HCT116 (cell line): ENCODE measurements at regions not wholly inside any gene's neighbourhood (a gene's known extent, or its start where the extent isn't known, plus 50 kb on each side); places are given as distances from the start of the nearest gene placed in this dataset.

Source experiments
- ATAC-seq: fragments of 200-7000 bp; cut with Tn5 transposase; 2 replicates; pipeline ENCODE4 v1.9.1; 2020; ENCODE audit warnings: mild to moderate bottlenecking, moderate library complexity
- BruUV-seq: library from RNA; stranded (reverse); fragments of 400-500 nt; replicated peaks from 2 replicates; lab custom pipeline; 2021; lab: Mats Ljungman, UMichigan
- CTCF ChIA-PET: fragments of 300-600 bp; sonication (Branson Sonifier 250); formaldehyde crosslinking; loops from one replicate; lab custom pipeline; 2021; ENCODE audit warnings: antibody characterized with exemption; lab: Charles Lee
- POLR2A ChIA-PET: fragments of 300-600, 350-600 bp; sonication (Branson Sonifier 250); formaldehyde crosslinking; loops from one replicate; lab custom pipeline; 2021; ENCODE audit warnings: antibody characterized with exemption; lab: Charles Lee
- RAD21 ChIA-PET, 2 experiments: fragments of 300-600 bp; sonication (Branson Sonifier 250); formaldehyde crosslinking; loops; one replicate each; lab custom pipeline; 2023; ENCODE audit warnings: low total read pairs in 2 of 2; ENCODE audit not compliant: uncharacterized antibody in 2 of 2, unreplicated experiment in 2 of 2, low non-redundant PET in 1 of 2; lab: Charles Lee
- DNase-seq: peaks from one replicate; pipeline ENCODE4 v3.0.0-alpha.2; 2010; ENCODE audit warnings: low read depth, low spot score
- H2AFZ ChIP-seq: fragments of 200-600 bp; shearing (Covaris generic), sonication (generic); 2 replicates; pipeline ENCODE4 v1.6.1; 2017; ENCODE audit warnings: low read depth, mixed run types, mixed read lengths, antibody characterized with exemption, low read length; ENCODE audit not compliant: poor library complexity, severe bottlenecking
- H3K27ac ChIP-seq: 2 replicates; pipeline ENCODE4 v1.5.1; 2012; ENCODE audit warnings: low read depth, low read length
- H3K27me3 ChIP-seq: fragments of 200-600 bp; sonication (generic); 2 replicates; pipeline ENCODE4 v1.6.1; 2016; ENCODE audit warnings: mixed run types, low read length, mixed read lengths; ENCODE audit not compliant: insufficient read depth
- H3K36me3 ChIP-seq, 2 experiments: fragments of 200-500 bp in 1 of 2; fragments of 200-600 bp in 1 of 2; sonication (Bioruptor generic) in 1 of 2; sonication (generic) in 1 of 2; 2 replicates each; pipeline versions ENCODE4 v1.5.1 to v1.6.1; 2014 to 2016; ENCODE audit warnings: low read length in 2 of 2, inconsistent platforms in 1 of 2, mixed read lengths in 1 of 2, mixed run types in 1 of 2; ENCODE audit not compliant: insufficient read depth in 2 of 2, control insufficient read depth in 1 of 2
- H3K4me1 ChIP-seq, 2 experiments: fragments of 200-600 bp in 1 of 2; sonication (generic) in 1 of 2; 2 replicates each; pipeline versions ENCODE4 v1.5.1 to v1.6.1; 2012 to 2017; ENCODE audit warnings: low read length in 2 of 2, inconsistent platforms in 1 of 2, mild to moderate bottlenecking in 1 of 2, mixed read lengths in 1 of 2, mixed run types in 1 of 2, moderate library complexity in 1 of 2; ENCODE audit not compliant: insufficient read depth in 2 of 2, control insufficient read depth in 1 of 2
- H3K4me2 ChIP-seq: fragments of 200-600 bp; sonication (generic); 2 replicates; pipeline ENCODE4 v1.6.1; 2017; ENCODE audit warnings: mixed run types, low read length, mixed read lengths
- H3K4me3 ChIP-seq, 2 experiments: fragments of 200-600 bp in 1 of 2; sonication (generic) in 1 of 2; replicated peaks in 1 of 2; 2 replicates each; pipeline ENCODE4 v1.5.1; 2011 to 2016; ENCODE audit warnings: low read length in 2 of 2, control low read depth in 1 of 2, low read depth in 1 of 2, mild to moderate bottlenecking in 1 of 2, mixed read lengths in 1 of 2, mixed run types in 1 of 2
- H3K79me2 ChIP-seq: fragments of 200-600 bp; sonication (generic); 2 replicates; pipeline ENCODE4 v1.6.1; 2017; ENCODE audit warnings: mild to moderate bottlenecking, mixed run types, low read length, moderate library complexity, mixed read lengths; ENCODE audit not compliant: insufficient read depth
- H3K9ac ChIP-seq: fragments of 200-600 bp; sonication (generic); 2 replicates; pipeline ENCODE4 v1.6.1; 2016; ENCODE audit warnings: low read length, mixed read lengths
- H3K9me2 ChIP-seq: fragments of 200-600 bp; sonication (generic), shearing (Covaris generic); 2 replicates; pipeline ENCODE4 v1.6.1; 2017; ENCODE audit warnings: mixed run types, mild to moderate bottlenecking, moderate library complexity; ENCODE audit not compliant: insufficient read depth
- H3K9me3 ChIP-seq, 2 experiments: fragments of 200-500 bp in 1 of 2; fragments of 200-600 bp in 1 of 2; sonication (Bioruptor generic) in 1 of 2; sonication (generic) in 1 of 2; 2 replicates each; pipeline ENCODE4 v1.6.1; 2014 to 2017; ENCODE audit warnings: low read length in 2 of 2, mixed read lengths in 2 of 2, inconsistent platforms in 1 of 2, low read depth in 1 of 2, mild to moderate bottlenecking in 1 of 2, mixed run types in 1 of 2, moderate library complexity in 1 of 2; ENCODE audit not compliant: control insufficient read depth in 1 of 2, insufficient read depth in 1 of 2
- H4K20me1 ChIP-seq: fragments of 200-600 bp; sonication (generic), shearing (Covaris generic); 2 replicates; pipeline ENCODE4 v1.6.1; 2017; ENCODE audit warnings: mixed run types, mild to moderate bottlenecking, moderate library complexity; ENCODE audit not compliant: insufficient read depth
- CBX3 ChIP-seq: IDR thresholded peaks from 2 replicates; pipeline ENCODE4 v1.6.1; 2012; ENCODE audit warnings: low read depth
- CEBPB ChIP-seq: IDR thresholded peaks from 2 replicates; pipeline ENCODE4 v1.6.1; 2012; ENCODE audit warnings: low read depth
- CTCF ChIP-seq, 3 experiments: fragments of 200-600 bp in 1 of 3; sonication (generic) in 1 of 3; IDR thresholded peaks in 2 of 3; conservative IDR thresholded peaks in 1 of 3; 2 replicates each; pipeline ENCODE4 v1.5.1; 2012 to 2017; ENCODE audit warnings: low read depth in 2 of 3, low read length in 2 of 3, antibody characterized with exemption in 1 of 3, borderline replicate concordance in 1 of 3, control low read depth in 1 of 3, mild to moderate bottlenecking in 1 of 3, mixed read lengths in 1 of 3, mixed run types in 1 of 3, moderate library complexity in 1 of 3; ENCODE audit not compliant: insufficient read depth in 1 of 3
- EZH2 ChIP-seq: fragments of 200-600 bp; sonication (generic); IDR thresholded peaks from 2 replicates; pipeline ENCODE4 v1.6.1; 2017; ENCODE audit warnings: antibody characterized with exemption, mixed run types
- EZH2phosphoT487 ChIP-seq: fragments of 200-600 bp; IDR thresholded peaks from 2 replicates; pipeline ENCODE4 v1.6.1; 2018; ENCODE audit warnings: antibody characterized with exemption, borderline replicate concordance
- MAX ChIP-seq: IDR thresholded peaks from 2 replicates; pipeline ENCODE4 v1.6.1; 2012
- POLR2AphosphoS5 ChIP-seq: IDR thresholded peaks from 2 replicates; pipeline ENCODE4 v1.6.1; 2011; ENCODE audit warnings: mild to moderate bottlenecking, low read depth, low read length, moderate library complexity
- RAD21 ChIP-seq: IDR thresholded peaks from 2 replicates; pipeline ENCODE4 v1.6.1; 2012; ENCODE audit warnings: low read depth, mild to moderate bottlenecking
- REST ChIP-seq: IDR thresholded peaks from 2 replicates; pipeline ENCODE4 v1.6.1; 2012; ENCODE audit warnings: low read depth
- SIN3A ChIP-seq: IDR thresholded peaks from 2 replicates; pipeline ENCODE4 v1.6.1; 2012; ENCODE audit warnings: low read depth
- SP1 ChIP-seq: IDR thresholded peaks from 2 replicates; pipeline ENCODE4 v1.6.1; 2012; ENCODE audit warnings: low read depth
- SRF ChIP-seq: IDR thresholded peaks from 2 replicates; pipeline ENCODE4 v1.6.1; 2012; ENCODE audit warnings: low read depth
- TCF7L2 ChIP-seq: IDR thresholded peaks from 2 replicates; pipeline ENCODE4 v1.7.0; 2011; ENCODE audit warnings: borderline replicate concordance, inconsistent platforms; ENCODE audit not compliant: insufficient read depth, insufficient read length; ENCODE audit errors: extremely low read depth
- YY1 ChIP-seq: IDR thresholded peaks from 2 replicates; pipeline ENCODE4 v1.6.1; 2011; ENCODE audit warnings: low read length, low read depth, moderate library complexity, mild to moderate bottlenecking; ENCODE audit not compliant: insufficient replicate concordance; ENCODE audit errors: extremely low read depth
- intact Hi-C: fragments of 100-400 bp; cut with micrococcal nuclease; formaldehyde crosslinking; loops from 2 replicates; pipeline ENCODE4 v1.10.0; 2022

- Histone ChIP-seq H3K27ac (no peak overlapping the region), H3K79me2 (no peaks in the 10 kb centered on the region), H2AFZ (no peak overlapping the region), H3K27me3 (no peaks in the 10 kb centered on the region), H3K4me1 (no peaks in the 10 kb centered on the region), H3K9me2 (no peaks in the 10 kb centered on the region), H3K4me2 (no peak overlapping the region), H3K36me3 (no peaks in the 10 kb centered on the region), H3K9ac (no peak overlapping the region), H4K20me1 (no peaks in the 10 kb centered on the region), H3K9me3 (peaks cover 0 to 25% of the 10 kb centered on the region in 2 experiments; a peak in 2 of 4 replicates), H3K4me3 (no peak overlapping the region)
- DNase-seq (no peak), ATAC-seq (no peak)
- ChIA-PET CTCF (no interaction called here), POLR2A (no interaction called here), RAD21 (no interaction called here)
- no TSS peak for BruUV-seq
- intact Hi-C loops = no loop called here
- no peak for TF ChIP-seq SP1
- no peak for TF ChIP-seq CBX3
- TF ChIP-seq TCF7L2 = no peak
- no peak for TF ChIP-seq YY1
- TF ChIP-seq CEBPB = no peak
- no peak for TF ChIP-seq EZH2phosphoT487
- no peak for TF ChIP-seq SIN3A
- TF ChIP-seq MAX = no peak
- TF ChIP-seq RAD21 = no peak
- no peak for TF ChIP-seq CTCF (IDR thresholded peaks at IDR 0.05 in 2 of 3, conservative IDR thresholded peaks at IDR 0.05 in 1 of 3; ENCODE audit: borderline replicate concordance in 1 of 3, insufficient read depth in 1 of 3, low read depth in 2 of 3, low read length in 2 of 3)
- no peak for TF ChIP-seq REST
- no peak for TF ChIP-seq EZH2
- no peak for TF ChIP-seq POLR2AphosphoS5
- no peak for TF ChIP-seq SRF
Observed at GRCh38 chr3:3635109-3635508, 164.1 kb upstream of the LRRN1 start.
